Mesodermal cell (in vitro differentiated cells): ENCODE measurements at regions not wholly inside any gene's neighbourhood (a gene's known extent, or its start where the extent isn't known, plus 50 kb on each side); places are given as distances from the start of the nearest gene placed in this dataset.

ENCODE experiments used
- H3K27ac ChIP-seq: 2 replicates; pipeline ENCODE4 v1.7.0; 2013; ENCODE audit warnings: mild to moderate bottlenecking, low read depth, low read length, moderate library complexity; ENCODE audit not compliant: severe bottlenecking
- H3K36me3 ChIP-seq: 2 replicates; pipeline ENCODE4 v1.7.1; 2013; ENCODE audit warnings: mild to moderate bottlenecking, low read length, moderate library complexity; ENCODE audit not compliant: control insufficient read depth, insufficient read depth
- H3K4me1 ChIP-seq: one replicate; pipeline ENCODE4 v1.7.1; 2013; ENCODE audit warnings: mild to moderate bottlenecking, low read length; ENCODE audit not compliant: insufficient read depth, control insufficient read depth, poor library complexity, severe bottlenecking
- H3K4me3 ChIP-seq: 2 replicates; pipeline ENCODE4 v1.7.0; 2013; ENCODE audit warnings: low read length, control low read depth, mild to moderate bottlenecking; ENCODE audit not compliant: insufficient read depth, poor library complexity, severe bottlenecking; ENCODE audit errors: extremely low read depth
- H3K9me3 ChIP-seq: 2 replicates; pipeline ENCODE4 v1.7.1; 2013; ENCODE audit warnings: mild to moderate bottlenecking, low read length, moderate library complexity; ENCODE audit not compliant: control insufficient read depth
- WGBS, 2 experiments: methylation state at CpG; one replicate each; pipeline ENCODE4 v1.1.5; 2013; ENCODE audit warnings: missing lambda C conversion rate in 2 of 2; ENCODE audit not compliant: insufficient coverage in 2 of 2; 5-methylcytosine and 5-hydroxymethylcytosine counted together

- no peak overlapping the region for H3K4me3 ChIP-seq
- H3K9me3 ChIP-seq = peaks cover 8% of the 10 kb centered on the region
- no peak overlapping the region for H3K27ac ChIP-seq
- 87 to 96% methylated on average over 3 of the region's 3 CpGs for WGBS, 2 experiments
- peaks cover 15% of the 10 kb centered on the region for H3K4me1 ChIP-seq
- no peaks in the 10 kb centered on the region for H3K36me3 ChIP-seq
These were observed 140.7 kb upstream of the TMEM170B start for GRCh38 chr6:11396860-11397259.

- H3K36me3 ChIP-seq = no peaks in the 10 kb centered on the region
- peaks cover 8% of the 10 kb centered on the region for H3K9me3 ChIP-seq
- H3K4me3 ChIP-seq = no peak overlapping the region
- 92 to 97% methylated on average over 4 to 5 of the region's 7 CpGs for WGBS, 2 experiments
- no peak overlapping the region for H3K27ac ChIP-seq
- H3K4me1 ChIP-seq = peaks cover 15% of the 10 kb centered on the region
These were observed 143.6 kb upstream of the TMEM170B start for GRCh38 chr6:11393713-11394627.

GRCh38 chr6:11392778-11393507 is 144.6 kb upstream of the TMEM170B start:
- Histone ChIP-seq H3K4me1 (peaks cover 15% of the 10 kb centered on the region), H3K9me3 (peaks cover 8% of the 10 kb centered on the region), H3K4me3 (no peak overlapping the region), H3K27ac (peak overlapping the region; percentile 23), H3K36me3 (no peaks in the 10 kb centered on the region)
- WGBS, 2 experiments = 79 to 83% methylated on average over 7 to 11 of the region's 11 CpGs

- no peak overlapping the region for H3K4me3 ChIP-seq
- H3K27ac ChIP-seq = peak overlapping the region; percentile 23
- H3K9me3 ChIP-seq = peaks cover 8% of the 10 kb centered on the region
These were observed 145.4 kb upstream of the TMEM170B start for GRCh38 chr6:11391934-11392777.

GRCh38 chr6:11389977-11390376 is 147.6 kb upstream of the TMEM170B start:
- H3K4me1 ChIP-seq = peaks cover 15% of the 10 kb centered on the region
- no peak overlapping the region for H3K27ac ChIP-seq
- H3K36me3 ChIP-seq = no peaks in the 10 kb centered on the region
- peaks cover 8% of the 10 kb centered on the region for H3K9me3 ChIP-seq
- no peak overlapping the region for H3K4me3 ChIP-seq
- 92 to 93% methylated on average over 4 to 7 of the region's 7 CpGs for WGBS, 2 experiments

More at GRCh38 chr6:11391934-11392777, 145.4 kb upstream of the TMEM170B start:
- Histone ChIP-seq H3K4me1 (peaks cover 15% of the 10 kb centered on the region), H3K36me3 (no peaks in the 10 kb centered on the region)
- WGBS, 2 experiments = 91 to 95% methylated on average over 4 of the region's 5 CpGs

- Histone ChIP-seq H3K36me3 (no peaks in the 10 kb centered on the region), H3K4me1 (peaks cover 12% of the 10 kb centered on the region), H3K9me3 (peaks cover 8% of the 10 kb centered on the region), H3K4me3 (no peak overlapping the region), H3K27ac (no peak overlapping the region)
- 83 to 100% methylated on average over 1 to 2 of the region's 5 CpGs for WGBS, 2 experiments
These were observed 148.3 kb upstream of the TMEM170B start for GRCh38 chr6:11388983-11389944.

- no peak overlapping the region for H3K4me3 ChIP-seq
- no peak overlapping the region for H3K27ac ChIP-seq
- 88 to 93% methylated on average over 2 to 3 of the region's 5 CpGs for WGBS, 2 experiments
- peaks cover 8% of the 10 kb centered on the region for H3K9me3 ChIP-seq
- H3K4me1 ChIP-seq = peaks cover under 1% of the 10 kb centered on the region
- H3K36me3 ChIP-seq = no peaks in the 10 kb centered on the region
These were observed 149.7 kb upstream of the TMEM170B start for GRCh38 chr6:11387707-11388430.

GRCh38 chr6:11386726-11387125 is 150.8 kb upstream of the TMEM170B start:
- H3K36me3 ChIP-seq = no peaks in the 10 kb centered on the region
- H3K9me3 ChIP-seq = no peaks in the 10 kb centered on the region
- H3K27ac ChIP-seq = no peak overlapping the region
- no peaks in the 10 kb centered on the region for H3K4me1 ChIP-seq
- 85 to 86% methylated on average over 1 of the region's 2 CpGs for WGBS, 2 experiments
- H3K4me3 ChIP-seq = no peak overlapping the region

GRCh38 chr6:11386323-11386722 is 151.2 kb upstream of the TMEM170B start:
- Histone ChIP-seq H3K27ac (no peak overlapping the region), H3K9me3 (no peaks in the 10 kb centered on the region), H3K4me3 (no peak overlapping the region), H3K4me1 (no peaks in the 10 kb centered on the region), H3K36me3 (no peaks in the 10 kb centered on the region)
- WGBS, 2 experiments = 93 to 96% methylated on average over 2 to 3 of the region's 4 CpGs
